ENCODE measurements at regions not wholly inside any gene's neighbourhood (a gene's known extent, or its start where the extent isn't known, plus 50 kb on each side); places are given as distances from the start of the nearest gene placed in this dataset.

DNA sequence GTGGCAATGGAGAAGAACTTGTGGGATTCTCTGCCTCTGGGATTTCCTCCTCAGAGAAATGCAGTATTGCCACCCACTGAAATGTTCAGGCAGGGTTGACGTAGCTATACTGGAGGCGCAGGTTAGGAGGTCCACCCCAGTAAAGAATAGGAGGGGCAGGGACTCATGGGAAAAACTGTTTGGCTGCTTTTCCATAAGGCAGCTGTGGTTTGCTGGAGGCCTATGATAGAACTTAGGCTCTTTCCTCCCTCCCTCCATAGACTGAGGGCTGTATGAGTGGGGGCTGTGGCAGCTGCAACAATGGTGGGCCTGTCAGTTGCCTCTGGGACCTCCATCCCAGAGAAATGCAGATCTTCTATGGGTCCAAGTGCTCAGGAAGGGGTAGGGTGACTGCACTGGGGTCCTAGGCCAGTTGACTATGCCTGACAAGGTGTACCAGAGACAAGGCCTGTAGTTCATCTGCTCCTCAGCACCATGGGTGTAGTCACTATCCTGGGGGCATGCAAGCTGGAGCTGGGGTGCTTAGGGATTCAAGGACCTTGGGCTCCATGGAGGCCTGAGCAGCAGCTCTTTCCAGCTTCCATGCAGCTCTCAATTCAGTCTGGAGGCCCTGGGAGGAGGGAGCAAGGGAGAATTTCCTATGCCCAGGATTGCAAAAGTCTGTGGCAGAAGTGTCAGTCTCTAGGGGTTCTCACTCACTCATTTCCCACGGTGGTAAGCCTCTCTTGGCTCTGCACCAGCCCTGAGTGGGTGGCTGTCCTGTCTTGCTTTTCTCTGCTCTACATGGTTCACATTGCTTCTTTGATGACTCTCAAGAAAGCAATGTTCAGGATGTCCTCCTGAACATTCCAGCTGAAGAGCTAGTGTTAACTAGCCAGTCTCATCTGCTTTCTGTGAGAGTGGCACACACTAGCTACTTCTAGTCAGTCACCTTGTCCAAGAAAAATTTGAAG is 353.0 kb downstream of the IDS start:
- DNase-seq, result no peak

DNA sequence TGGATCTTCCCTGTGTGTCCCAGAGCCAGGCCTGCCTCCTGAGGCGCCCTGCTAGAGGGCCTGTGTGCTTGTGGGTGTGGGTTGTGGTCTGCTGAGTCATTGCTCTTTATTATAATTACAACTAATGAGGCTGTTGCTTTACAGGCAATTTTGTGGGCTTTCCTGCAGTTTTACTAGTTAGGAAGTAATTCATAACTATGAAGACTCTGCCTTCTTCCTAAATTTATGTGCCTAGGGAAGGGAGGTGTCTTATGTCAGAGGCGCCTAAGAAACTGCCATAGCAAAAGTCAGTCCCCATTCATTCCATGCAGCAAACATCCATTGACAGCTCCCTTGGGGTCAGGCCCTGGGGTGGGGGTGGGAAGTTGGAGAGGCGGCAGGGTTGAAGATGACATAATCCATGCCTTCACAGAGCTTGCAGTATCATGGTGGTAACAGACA is 359.2 kb downstream of the IDS start:
- DNase-seq, result no peak

- no peak for DNase-seq
These were observed 373.3 kb downstream of the IDS start for GRCh38 chrX:149131774-149132173.

DNA sequence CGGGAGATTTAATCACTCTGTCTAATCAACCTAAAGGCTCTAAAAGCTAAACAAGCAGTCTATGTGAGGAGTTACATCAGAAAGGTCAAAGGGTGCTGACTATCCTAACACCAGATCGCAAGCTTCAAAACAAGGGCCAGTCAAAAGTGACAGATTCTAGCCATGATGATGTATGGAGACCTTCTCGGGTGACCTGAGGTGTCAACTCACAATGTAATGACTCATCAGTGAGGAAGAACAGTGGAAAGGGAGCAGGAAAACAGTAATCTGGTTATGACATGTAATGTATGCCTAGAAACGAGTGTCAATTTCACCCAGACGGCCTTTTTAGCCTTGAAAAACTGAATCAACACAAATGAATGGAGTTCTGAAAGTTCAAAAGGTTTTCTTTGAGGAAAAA is 375.3 kb downstream of the IDS start:
- no peak for DNase-seq

- no peak for DNase-seq
These were observed 380.5 kb downstream of the IDS start for GRCh38 chrX:149124526-149125108.

GRCh38 chrX:149121206-149121920 is 383.7 kb downstream of the IDS start:
- no peak for DNase-seq

DNA sequence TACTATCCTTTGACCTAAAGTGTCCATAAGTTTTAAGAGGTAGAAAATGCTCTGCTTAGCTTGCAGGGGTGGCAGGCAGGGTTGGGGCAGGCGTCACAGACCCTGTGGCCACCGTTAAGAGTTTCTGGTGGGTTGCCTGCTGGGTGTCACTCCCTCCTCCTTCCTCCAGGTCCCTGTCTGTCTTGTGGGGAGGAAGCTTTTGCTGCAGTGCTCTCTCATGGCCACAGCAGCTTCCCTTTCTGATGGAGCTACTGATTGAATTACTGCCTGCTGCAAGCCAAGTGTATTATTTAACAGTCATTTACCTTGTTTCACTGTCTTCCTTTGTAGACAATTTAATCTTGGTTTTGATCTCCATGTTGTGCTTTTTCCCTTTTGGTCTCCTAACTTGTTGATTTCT is 384.6 kb downstream of the IDS start:
- DNase-seq, result no peak

DNA sequence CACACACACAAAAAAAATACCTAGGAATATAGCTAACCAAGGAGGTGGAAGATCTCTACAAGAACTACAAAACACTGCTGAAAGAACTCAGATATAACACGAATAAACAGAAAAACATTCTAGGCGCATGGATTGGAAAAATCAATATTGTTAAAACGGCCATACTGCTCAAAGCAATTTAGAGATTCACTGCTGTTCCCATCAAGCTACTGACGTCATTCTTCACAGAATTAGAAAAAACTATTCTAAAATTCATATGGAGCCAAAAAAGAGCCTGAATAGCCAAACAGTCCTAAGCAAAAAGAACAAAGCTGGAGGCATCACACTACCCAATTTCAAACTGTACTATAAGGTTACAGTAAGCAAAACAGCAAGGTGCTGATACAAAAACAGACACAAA is 390.2 kb downstream of the IDS start:
- DNase-seq, result no peak

DNA sequence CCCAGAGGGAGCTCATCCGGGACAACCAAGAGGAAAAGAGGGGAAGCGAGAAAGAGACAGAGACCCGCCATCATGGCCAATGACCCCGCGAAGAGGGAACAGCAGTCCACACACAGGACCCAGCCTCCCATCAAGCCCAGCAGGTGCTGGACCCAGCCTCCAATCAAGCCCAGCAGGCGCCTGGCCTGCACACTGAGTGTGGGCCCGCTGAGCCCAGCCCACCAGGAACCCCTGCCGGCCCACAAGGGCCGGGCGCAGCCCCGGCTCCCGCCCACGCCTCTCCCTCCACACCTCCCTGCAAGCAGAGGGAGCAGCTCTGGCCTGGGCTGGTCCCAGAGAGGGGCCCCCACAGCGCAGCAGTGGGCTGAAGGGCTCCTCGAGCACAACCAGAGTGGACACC is 391.1 kb downstream of the IDS start:
- DNase-seq, result no peak

DNA sequence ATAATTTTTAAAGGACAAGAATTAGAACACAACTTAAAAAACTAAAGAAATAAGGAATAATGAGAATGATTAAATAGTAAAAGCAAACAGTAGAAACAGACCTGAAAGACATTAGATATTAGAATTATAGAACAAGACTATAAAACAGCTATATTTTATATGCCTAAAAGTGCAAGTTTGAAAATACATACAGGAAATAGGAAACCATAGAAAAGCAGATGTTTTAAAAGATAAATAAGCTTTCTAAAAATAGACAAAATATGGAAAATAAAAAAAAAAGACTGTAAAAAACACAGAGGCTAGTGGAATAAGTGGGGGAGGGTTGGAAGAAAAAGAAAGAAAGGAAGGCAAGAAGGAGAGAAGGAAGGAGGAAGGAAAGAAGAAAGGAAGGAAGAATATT is 407.3 kb downstream of the IDS start:
- DNase-seq, result no peak

GRCh38 chrX:149092179-149092578 is 412.9 kb downstream of the IDS start:
- no peak for DNase-seq

DNA sequence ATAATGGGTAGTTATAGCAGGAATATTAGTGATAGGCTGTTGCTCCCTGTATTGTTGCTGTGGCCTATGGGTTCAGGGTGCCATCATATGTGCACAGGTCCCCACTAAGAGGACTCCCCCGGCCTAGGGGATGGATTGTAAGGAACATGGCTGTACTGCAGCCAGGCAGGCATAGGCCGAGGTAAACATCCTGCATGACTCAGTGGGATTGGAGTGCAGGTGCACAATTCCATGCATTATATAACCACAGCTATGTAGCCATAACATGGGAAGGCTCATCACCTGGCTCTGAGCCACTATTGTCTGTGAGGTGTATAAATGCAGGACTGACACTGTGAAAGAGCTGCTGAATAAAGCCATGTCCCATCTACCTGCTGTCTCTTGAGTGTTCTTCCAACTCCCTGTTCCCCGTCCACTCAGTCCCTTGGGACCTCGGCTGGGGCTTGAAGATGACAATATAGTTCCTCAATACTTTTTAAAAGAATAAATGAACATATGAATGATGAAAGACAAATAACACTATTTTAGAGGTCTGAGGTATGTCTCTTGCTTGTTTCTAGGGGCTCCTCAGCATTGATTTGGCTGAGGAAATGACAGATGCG is 425.2 kb downstream of the IDS start:
- DNase-seq, result no peak

GRCh38 chrX:149074398-149074797 is 430.7 kb downstream of the IDS start:
- no peak for DNase-seq

GRCh38 chrX:149073479-149073878 is 431.6 kb downstream of the IDS start:
- DNase-seq, result no peak

DNA sequence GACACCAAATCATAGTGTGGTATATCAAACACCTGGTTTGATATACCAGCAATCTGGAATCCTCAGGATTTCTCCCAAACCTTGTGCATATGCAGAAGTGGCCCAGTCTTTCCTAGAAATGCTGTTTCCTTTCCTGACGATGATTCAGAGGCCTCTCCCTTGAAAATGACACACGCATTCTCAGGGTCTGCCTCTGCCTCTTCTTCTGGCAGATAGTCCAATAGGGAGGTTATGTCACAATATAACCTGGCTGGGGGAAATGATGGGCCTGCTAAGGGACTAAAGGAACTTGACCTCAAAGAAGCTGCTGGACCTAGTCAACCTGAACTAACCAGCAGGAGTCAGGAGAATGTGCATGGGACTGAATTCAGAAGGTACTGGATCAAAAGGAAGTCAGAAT is 435.2 kb downstream of the IDS start:
- DNase-seq, result no peak

DNA sequence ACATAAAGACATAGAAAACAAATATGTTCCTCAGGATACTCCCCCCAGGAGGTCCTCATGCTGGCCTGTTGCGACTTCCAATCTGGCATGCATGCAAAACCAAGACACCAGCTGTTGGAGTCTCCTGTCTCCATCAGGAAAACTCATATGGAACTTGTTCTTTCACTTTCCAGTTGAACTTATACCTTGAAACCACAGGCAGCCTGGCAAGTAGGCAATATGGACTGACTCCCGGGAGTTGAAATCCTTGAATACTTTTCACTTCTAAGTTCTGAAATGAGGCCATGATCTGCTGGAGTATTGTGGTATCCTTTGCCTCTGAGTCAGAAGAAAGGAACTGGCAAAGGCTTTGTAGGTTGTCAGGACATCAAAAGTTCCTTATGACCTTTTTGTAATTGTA is 444.2 kb downstream of the IDS start:
- no peak for DNase-seq

Data from stimulated activated CD4-positive, alpha-beta T cell treated with anti-CD3 and anti-CD28 coated beads, Interleukin-1b, Interleukin-23, amount 100 ng/mL, for 48 hours (primary cell).